GM19328 (cell line): ENCODE measurements at regions not wholly inside any gene's neighbourhood (a gene's known extent, or its start where the extent isn't known, plus 50 kb on each side); places are given as distances from the start of the nearest gene placed in this dataset.
"Not testable (repeated sequence)": the region's sequence is repeated elsewhere in the genome, so short reads cannot be mapped to it uniquely, and the experiment has no call there.

Experiments
- ATAC-seq: cut with Tn5 transposase; IDR thresholded peaks from one replicate; pipeline ENCODE4 v1.9.1; 2021; ENCODE audit warnings: mild to moderate bottlenecking, moderate library complexity; ENCODE audit not compliant: unreplicated experiment

DNA sequence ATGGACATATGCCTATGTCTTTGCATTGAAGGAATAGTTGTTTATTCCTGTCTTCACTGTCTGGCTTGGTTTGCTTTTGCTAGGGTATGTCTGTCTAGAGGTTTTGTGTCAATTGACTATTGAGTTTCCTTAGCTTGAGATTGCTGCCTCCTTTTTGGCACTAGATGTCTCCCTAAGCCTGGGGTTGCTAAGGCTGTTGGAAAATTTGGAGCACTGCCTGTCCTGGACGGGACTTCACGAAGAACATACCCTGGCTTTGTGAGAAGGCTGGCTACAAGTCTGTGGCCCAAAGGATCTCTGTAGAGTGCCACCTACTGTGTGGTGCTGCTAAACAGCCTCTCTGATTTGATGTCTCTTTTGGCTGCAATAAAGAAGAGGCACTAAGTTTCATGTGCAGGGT lies 183.8 kb upstream of the NUDT10 start:
- ATAC-seq = no peak

DNA sequence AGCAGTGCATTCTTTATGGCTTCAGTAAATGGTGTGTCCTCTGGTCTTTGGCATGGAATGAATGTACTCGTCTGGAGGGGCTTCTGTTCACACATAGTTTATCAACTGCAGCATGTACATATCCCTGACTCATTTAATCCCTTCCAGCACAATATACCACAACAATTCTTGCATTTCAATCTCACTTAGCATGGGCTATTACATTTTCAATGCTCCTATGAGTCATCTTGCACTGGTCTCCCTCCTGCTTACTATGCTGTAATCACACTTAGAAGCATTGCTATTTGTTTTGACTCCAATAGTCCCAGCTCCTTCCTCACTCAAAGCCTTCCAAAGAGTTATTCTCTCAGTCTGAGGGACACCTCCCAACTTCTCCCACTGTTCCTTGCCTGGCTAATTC lies 180.9 kb upstream of the NUDT10 start:
- no peak for ATAC-seq

DNA sequence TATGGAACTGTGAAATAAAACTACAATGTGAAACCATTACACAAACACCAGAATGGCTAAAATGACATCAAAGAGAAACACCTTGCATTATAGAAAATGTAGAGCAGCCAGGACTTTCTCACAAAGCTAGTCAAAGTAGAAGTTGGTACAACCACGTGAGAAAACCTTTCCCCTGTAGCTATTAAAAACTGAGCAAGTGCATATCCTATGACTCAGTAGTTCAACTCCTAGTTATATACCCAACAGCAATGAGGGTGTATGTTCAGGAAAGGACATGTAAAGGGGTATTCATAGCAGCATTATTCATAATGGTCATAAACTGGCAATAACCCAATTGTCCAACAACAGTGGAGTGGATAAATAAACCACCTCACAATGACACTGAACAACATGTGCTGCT lies 177.5 kb upstream of the NUDT10 start:
- no peak for ATAC-seq

DNA sequence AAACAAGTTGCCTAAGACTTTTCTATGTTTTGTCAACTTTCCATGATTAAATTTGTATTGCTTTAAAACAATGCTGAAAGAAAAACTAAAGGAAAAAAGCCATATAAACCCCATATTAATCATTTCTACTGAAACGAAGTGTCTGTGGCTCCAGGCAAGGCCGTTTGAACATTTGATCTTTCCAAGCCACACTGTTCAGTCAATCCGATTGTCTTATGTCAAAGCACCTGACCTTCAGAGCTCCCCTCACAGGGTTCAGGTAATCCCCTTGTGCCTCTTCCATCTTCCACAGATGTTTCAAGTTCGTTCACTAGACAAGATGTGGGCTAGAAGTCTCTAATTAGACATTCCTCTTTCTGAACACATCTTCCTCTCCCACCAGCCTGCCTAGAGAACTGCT lies 177.1 kb upstream of the NUDT10 start:
- ATAC-seq = no peak

DNA sequence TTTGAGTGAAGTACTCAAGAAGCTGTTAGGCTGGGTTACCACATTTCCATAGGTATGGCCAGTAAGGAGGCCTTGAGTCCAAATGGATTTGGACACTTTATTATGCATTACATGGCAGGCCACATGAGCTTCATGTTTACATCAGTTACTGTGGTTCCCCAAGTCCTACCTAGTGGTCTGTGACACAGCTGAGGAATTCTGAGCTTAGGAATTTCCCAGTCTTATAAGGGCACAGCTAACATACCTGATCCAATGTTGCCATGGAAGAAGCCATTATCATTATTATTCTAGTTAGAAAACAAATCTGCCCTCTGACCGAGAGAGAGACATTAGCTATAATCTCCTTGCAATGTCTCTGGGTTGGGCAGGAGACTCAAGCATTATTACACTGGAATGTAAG lies 174.4 kb upstream of the NUDT10 start:
- ATAC-seq = no peak

DNA sequence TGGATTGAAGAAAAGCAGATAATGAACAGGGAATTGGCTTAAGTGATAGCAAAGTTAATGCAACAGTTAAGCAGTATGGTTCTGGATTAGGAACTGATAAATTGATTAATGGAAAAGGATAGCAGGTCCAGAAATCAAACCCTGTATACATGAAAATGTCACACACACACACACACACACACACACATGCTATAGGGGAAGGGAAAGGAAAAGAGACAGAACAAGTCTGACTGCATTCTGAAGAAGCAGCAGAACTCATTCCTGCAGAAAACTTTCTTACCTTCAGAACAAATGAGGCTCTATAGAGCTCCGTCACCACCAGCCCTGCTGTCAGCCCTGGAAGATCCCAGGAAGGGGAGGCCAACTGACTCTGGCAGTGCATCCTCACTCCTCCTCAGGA lies 173.2 kb upstream of the NUDT10 start:
- ATAC-seq = not testable (repeated sequence)

DNA sequence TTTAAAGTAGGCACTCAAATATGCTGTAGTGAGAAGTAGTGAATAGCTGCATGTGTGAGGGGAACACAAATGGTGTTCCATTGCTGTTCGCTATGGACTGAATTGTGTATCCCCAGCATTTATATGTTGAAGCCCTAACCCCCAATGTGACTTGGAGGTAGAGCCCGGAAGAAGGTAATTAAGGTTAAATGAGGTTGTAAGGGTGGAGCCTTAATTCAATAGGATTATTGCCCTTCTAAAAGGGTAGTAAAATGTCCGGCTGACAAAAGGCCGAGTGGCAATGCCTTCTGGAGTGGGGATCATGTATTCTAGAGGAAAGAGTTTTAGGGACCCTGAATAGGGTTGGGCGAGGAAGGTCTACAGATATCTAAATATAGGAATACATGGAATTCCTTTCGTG lies 168.9 kb upstream of the NUDT10 start:
- no peak for ATAC-seq

DNA sequence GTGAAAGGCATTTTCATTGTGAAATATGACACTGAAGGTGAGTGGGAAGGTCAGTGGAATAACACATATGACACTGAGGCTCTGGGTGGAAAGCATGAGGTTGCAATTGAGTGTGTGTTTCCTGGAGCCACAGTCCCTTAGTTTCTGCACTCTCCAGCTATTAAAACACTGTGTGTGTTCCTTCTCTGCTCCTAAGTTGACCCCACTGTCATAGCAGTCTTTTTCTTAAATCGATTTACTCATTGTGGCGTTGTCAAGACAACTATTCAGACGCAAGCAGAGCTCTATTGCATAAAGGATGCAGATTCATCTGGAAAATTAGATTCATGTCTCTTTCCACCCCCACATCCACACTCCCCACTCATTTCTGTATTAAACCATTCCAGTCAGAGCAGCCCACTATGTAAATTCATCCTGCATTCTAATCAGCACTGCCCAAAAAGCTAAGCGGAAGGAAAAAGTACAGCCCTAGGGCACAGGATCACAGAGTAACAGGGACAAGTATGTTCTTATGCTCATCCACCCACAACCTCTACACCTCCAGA lies 154.2 kb upstream of the NUDT10 start:
- not testable (repeated sequence) for ATAC-seq

DNA sequence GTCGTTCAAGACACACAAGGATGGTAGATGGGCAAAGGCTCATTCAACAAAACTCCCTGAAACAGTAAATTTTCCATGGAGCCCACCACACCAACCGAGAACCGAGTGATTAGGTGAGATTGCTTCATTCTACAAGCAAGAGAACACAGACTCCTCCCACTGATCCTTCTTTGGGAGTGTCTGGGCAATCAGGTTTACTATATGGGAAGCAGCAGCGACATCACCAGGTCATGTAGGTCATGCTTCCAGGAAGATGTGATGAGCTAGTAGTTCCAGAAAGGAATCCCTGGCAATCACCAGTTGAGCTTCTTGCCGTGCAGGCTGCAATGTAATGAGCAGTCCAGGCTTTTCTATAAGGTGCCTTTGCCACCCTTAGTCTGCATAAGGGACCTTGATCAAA lies 152.8 kb upstream of the NUDT10 start:
- not testable (repeated sequence) for ATAC-seq

DNA sequence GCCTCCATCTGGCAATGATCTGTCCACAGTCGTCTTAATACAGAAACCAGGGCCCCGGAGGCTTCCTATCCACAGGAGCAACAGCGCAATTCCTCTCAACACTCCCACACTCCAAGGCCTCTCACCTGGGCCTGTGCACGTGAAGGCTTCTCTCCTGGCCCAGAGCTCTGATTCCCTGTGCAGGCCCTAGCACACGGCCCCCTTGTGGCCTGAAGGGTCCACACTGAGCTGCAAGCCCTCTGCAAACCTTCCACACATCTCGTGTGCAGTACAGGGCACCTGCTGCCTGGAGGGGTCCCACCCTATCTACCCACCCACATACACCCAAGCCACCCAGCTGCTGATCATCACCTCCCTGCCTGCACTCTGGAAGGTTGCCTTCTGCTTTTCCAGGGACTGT lies 150.1 kb upstream of the NUDT10 start:
- no peak for ATAC-seq

DNA sequence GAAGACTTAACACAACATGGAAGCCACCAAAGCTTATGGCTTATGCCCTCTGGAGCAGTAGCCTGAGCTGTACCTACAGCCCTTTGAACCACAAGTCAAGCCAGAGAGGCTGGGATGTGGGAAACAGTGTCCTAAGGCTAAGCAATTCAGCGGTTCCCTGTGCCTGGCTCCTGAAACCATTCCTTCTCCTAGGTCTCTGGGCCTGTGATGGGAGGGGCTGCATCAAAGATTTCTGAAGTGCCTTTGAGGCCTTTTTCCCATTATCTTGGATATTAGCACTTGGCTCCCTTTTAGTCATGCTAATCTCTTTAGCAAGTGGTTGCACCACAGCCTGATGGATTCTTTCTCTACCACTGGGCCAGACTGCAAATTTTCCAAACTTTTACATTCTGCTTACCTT lies 140.5 kb upstream of the NUDT10 start:
- no peak for ATAC-seq

DNA sequence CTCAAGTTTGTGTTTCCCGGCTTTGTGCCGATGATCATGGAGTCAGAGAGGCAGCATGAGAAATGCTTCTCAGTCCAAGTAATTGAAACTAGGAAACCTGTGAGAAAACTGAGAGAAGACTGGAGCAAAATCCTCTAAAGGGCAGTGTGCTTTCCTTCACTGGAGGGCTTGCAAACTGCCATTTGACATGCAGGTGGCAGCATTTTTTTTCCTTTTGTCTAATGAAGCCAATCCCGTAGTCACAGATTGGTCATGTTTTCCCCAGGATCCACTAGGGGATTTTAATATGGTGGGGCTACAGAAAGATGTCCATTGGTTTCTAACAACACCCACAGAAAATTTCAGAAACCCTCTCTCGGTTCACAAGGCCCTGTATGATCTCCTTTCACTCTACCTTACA lies 117.4 kb upstream of the NUDT10 start:
- no peak for ATAC-seq

DNA sequence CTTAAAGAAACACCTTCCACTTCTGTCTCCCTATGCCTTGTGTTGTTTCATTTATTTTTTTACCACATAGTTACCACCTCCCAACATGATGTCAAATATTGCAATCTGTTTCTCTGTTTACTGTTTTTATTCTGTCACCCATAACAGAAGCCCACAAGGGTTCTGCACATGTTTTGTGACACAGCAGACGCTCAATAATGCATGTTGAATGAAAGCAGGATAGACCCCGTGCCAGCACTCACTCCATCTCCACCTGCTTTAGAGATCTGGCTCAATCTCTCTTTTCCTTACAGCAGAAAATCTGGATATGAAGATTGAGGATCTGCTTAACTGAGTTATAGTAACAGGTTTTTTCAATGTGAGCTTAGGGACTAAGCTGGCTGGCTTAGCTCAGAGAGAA lies 116.8 kb upstream of the NUDT10 start:
- ATAC-seq = no peak

DNA sequence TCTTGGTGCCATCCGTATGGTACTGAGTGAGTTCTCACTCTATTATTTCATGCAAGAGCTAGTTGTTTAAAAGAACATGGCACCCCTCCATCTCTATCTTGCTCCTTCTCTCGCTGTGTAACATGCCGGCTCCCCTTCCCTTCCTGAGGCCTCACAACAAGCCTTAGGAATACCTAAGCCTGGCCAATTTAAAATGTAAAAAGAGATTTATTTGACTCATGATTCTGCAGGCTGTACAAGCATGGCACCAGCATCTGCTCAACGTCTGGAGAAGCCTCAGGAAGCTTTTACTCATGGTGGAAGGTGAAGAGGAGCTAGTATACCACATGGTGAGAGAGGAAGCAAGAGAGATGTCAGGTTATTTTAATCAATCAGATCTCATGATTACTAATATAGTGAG lies 90.4 kb upstream of the NUDT10 start:
- no peak for ATAC-seq

DNA sequence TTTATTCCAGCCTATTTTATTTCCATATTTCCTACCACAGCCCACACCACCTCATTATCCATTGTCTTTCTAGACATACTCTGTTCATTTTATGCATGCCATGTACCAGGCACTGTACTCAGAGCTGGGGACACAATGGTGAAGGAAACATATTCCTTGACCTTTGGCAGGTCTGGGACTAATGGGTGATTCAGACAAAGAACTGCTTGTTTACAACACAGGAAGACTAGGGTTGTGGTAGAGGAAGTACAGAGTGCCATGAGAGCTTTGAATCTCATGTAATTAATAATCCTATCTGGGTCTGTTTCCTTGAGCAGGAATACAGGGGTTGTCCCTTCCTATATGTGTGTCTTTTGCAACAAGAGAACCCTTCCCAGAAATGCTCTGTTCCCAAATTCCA lies 75.1 kb upstream of the NUDT10 start:
- ATAC-seq = no peak

DNA sequence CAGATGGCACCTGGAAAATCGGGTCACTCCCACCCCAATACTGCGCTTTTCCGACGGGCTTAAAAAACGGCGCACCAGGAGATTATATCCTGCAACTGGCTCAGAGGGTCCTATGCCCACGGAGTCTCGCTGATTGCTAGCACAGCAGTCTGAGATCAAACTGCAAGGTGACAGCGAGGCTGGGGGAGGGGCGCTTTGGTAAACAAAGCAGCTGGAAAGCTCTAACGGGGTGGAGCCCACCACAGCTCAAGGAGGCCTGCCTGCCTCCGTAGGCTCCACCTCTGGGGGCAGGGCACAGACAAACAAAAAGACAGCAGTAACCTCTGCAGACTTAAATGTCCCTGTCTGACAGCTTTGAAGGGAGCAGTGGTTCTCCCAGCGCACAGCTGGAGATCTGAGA lies 70.4 kb upstream of the NUDT10 start:
- not testable (repeated sequence) for ATAC-seq

DNA sequence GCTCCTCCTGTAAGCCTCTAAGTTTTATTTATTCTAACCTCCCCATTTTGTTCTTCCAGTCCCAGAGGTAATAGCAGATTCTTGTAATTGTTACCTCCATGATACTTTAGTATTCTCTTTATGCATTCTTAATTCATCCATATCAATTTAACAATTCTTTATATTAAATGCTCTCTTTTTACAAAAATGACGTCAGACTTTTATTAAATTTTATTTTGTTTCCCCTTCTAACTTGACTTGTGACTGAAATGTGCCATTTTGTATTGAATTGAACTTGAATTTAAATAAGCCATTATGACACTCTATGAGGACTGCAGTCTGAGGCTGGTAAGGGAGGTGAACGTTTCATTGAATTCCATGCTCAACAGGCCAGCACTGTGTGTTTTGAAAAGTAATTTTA lies 60.0 kb upstream of the NUDT10 start:
- no peak for ATAC-seq

DNA sequence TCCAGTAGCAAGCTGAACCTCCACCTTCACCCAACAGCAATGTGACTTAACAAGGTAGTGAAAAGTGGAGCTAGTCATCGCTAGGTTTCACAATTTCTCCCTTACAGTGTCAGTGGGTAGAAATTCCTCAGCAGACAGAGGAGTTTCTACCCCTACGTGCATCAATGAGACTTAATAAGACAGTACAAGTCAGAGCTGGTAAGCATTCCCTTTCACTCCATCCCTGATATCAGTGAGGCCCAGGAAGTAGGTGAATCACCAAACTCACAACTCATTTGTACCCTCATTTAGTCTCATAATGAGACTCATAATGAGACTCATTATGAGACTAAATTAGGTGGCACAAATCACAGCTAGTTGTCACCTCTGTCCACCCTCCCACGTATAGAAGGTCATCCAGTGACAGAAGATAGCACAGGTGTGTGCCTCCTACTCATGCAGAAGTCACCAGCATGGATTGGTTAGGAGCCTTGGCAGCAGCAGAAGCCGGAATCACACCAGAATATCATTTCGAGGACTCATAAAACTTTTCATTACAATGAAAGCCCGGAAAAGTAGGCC lies 50.8 kb upstream of the NUDT10 start:
- no peak for ATAC-seq
